ENCODE measurements at regions not wholly inside any gene's neighbourhood (a gene's known extent, or its start where the extent isn't known, plus 50 kb on each side); places are given as distances from the start of the nearest gene placed in this dataset.

GRCh38 chr18:25962919-25963318 is 127.5 kb downstream of the SS18 start:
- no peak for DNase-seq

GRCh38 chr18:25962176-25962575 is 128.2 kb downstream of the SS18 start:
- DNase-seq, result no peak

DNA sequence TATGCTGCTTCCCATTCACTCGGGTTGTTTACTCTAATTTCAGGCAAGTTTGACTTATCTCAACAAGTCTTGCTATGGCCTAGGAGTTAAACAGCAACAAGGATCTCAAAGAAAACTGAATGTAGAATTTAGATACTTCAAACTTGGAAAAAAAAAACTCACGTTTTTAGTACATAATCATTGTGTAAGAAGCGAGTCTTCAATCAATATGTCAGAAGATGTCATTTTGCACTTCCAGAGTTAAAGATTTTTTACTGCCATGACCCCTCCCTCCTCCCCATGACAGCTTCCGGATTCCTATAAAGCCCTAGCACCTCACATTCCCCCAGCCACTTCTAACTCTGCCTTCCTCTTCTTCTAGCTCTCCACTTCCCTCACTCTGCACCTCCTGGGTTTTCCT is 133.4 kb downstream of the SS18 start:
- DNase-seq, result no peak

DNA sequence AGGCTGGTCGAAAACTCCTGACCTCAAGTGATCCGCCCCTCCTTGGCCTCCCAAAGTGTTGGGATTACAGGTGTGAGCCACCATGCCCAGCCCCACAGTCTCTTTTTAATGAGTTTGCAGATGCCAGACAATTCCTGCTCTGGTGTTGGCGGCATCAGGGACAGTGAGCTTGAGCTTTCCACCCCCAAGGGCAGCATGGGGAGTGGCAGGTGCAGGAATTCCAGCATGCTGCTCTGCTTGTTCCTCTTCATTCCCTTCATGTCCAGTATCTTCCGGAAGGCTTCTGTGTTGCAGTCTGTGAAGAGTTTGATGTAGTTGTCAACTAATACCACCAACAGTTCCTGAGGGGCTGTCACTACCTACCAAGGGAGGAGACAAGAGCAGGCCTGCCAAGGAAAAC is 137.3 kb downstream of the SS18 start:
- DNase-seq, result no peak

DNA sequence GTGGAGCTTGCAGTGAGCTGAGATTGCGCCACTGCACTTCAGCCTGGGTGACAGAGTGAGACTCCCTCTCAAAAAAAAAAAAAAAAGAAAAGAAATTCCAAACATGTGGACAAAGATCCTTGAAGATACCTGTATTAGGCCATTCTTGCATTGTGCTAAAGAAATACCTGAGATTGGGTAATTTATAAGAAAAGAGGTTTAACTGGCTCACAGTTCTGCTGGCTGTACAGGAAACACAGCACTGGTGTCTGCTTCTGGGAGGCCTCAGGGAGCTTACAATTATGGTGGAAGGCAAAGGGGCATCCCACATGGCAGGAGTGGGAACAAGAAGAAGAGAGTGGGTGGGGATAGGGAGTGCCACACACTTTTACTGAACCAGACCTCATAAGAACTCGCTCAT is 140.1 kb downstream of the SS18 start:
- no peak for DNase-seq

- no peak for DNase-seq
Observed at GRCh38 chr18:25946540-25946939, 143.9 kb downstream of the SS18 start.

DNA sequence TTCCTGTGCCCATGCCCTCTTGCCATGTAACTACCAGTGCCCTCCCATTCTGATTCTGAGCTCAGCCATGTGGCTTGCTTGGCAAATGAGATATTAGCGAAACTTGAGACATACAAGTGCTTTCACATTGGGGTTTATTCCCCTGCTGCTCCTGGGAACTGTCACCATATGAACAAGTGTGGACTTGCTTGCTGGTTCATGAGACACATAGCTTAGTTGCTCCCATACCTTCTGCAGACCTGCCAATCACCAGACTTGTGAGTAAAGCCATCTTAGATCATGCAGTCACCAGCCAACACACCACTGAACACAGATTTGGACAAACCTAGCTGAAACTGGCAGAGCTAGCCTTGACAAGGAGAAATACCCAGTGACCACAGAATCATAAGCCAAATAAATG is 155.1 kb downstream of the SS18 start:
- DNase-seq, result no peak

GRCh38 chr18:25931126-25931525 is 159.3 kb downstream of the SS18 start:
- DNase-seq, result no peak

GRCh38 chr18:25929787-25930186 is 160.6 kb downstream of the SS18 start:
- no peak for DNase-seq

DNA sequence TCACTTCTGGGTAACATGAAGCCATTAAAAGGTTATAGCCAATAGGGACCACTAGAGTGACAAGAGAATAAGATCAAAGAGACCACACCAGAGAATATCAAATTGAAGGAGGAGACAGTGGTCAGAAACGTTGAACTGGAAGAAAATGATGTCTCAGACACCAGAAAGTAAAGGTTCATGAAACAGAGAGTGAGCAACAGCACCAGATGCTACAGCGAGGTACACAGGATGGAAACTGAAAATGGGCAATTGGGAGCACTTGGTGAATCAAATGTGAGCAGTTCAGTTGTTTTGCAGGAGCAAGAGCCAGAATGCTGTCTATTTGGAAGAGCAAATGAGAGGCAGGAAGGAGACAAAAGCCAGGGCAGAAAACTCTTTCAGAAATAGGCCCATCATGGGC is 162.6 kb downstream of the SS18 start:
- DNase-seq, result no peak

DNA sequence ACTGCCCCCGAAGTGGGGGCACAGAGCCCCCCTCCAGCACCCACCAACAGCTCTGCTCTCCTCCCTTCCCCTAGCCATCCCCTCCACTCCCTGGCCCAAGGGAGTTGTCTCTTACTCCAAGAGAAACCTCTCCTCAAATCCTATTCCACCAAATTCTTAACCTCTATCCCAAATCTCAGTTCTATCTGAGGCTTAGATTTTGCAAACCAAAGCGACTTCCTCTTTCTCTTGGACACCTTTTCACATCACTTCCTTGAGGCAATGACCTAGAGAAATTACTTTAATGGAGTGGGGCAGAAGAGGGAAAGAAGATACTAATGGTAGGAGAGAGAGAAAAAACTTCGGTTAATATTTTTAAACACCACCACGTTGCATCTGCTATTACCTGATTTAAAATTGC is 167.2 kb downstream of the SS18 start:
- no peak for DNase-seq

DNA sequence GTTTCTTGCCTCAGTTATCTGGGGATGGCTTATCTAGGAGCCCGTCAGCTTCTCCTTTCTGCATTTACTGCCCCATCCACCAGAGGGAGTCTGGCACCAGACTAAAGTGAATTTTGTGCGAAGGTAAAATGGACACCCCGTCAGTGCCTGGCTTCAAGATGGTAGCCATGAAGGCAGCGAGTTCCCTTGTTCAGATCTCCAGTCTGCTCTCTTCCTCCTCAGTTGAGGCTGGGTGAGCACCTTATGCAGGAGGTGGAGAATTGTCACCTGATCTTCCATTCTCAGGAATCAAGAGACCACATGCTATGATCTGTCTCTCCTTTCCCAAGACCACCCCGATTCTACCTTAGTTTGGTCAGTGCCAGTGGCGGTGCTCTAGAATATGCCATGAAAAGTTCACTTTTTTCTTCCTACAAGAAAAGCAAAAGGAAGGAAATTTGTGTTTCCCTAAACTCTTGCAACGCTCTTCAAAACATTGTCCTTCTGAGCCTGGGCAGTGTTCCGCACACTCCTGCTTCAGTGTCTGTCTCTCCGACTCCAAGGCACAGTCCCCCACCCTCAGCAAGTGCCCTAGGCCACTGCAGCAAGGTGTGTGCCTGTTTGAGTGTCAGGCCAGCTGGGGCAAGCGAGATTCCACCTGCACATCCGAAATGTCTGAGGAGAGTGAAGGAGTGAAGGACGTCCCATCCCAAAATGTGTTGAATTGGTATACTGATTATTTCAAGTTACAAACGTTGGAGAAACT is 168.6 kb downstream of the SS18 start:
- DNase-seq, result peak; percentile 33

DNA sequence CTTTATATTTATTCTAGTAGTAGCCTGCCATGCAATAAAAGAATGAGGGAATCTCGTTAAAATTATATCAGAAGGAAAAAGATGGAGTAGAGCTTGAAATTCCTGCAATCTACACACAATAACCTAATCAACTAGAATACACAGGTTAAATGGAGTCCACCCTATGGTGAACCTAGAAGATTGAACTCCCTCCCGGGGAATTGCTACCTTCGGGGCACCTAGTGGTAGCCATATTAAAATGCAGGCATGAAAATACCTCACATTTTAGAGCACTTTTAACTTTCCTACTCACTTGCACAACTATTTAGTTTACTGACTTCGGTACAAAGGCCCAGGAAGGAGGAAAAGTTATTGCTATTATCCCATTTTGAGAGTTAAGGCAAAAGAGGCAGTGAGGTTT is 174.5 kb downstream of the SS18 start:
- no peak for DNase-seq

GRCh38 chr18:25898965-25899364 is 191.4 kb downstream of the SS18 start:
- DNase-seq, result no peak

- no peak for DNase-seq
Observed at GRCh38 chr18:25896956-25897355, 193.5 kb downstream of the SS18 start.

- no peak for DNase-seq
Observed at GRCh38 chr18:25896178-25896780, 194.1 kb downstream of the SS18 start.

- DNase-seq, result no peak
Observed at GRCh38 chr18:25895518-25895917, 194.9 kb downstream of the SS18 start.

DNA sequence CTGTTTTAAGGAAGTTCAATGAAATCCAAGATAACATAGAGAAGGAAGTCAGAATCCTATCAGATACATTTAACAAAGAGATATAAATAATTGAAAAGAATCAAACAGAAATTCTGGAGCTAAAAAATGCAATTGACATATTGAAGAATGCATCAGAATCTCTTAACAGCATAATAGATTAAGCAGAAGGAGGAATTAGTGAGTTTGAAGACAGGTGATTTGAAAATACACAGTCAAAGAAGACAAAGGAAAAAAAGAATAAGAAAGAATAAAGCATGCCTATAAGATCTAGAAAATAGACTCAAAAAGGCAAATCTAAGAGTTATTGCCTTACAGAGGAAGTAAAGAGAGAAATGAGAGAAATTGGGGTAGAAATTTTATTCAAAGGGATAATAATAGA is 204.1 kb downstream of the SS18 start:
- DNase-seq, result no peak

DNA sequence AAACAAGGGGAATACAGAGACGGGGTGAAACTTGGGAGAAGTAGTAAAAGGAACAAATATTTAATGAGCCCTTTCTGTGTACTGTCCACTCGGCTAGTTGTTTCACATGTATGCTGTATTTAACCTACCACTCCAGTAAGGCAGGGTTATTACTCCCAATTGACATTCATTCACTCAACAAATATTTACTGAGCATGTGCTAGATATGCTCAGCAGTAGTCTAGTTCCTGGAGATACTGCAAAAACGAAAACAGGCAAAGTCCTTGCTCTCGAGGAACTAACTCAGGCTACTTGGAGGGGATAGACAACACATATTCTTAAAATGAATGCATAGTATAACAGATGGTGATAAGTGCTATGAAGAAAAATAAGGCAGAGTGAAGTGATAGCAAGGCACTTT is 207.3 kb downstream of the SS18 start:
- no peak for DNase-seq

- DNase-seq, result no peak
Observed at GRCh38 chr18:25881149-25881548, 209.3 kb downstream of the SS18 start.

DNA sequence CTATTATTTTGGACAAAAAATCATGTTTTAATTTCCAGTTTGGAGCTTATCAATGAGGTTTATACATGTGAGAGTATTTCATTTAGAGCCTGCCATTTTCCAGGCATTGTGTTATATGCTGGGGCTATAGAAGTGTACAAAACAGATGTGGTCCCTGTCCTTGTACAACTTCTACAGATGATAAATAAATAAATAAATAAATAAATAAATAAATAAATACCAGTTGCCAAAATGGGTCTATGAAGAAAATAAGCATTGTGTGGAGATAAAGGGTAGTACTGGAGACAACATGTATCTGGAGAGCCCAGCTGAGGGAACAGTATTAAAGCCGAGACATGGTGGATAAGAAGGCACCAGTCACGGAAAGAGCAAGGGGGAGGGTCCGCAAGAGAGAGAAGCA is 210.0 kb downstream of the SS18 start:
- no peak for DNase-seq

- DNase-seq, result no peak
Observed at GRCh38 chr18:25876330-25876948, 214.0 kb downstream of the SS18 start.

DNA sequence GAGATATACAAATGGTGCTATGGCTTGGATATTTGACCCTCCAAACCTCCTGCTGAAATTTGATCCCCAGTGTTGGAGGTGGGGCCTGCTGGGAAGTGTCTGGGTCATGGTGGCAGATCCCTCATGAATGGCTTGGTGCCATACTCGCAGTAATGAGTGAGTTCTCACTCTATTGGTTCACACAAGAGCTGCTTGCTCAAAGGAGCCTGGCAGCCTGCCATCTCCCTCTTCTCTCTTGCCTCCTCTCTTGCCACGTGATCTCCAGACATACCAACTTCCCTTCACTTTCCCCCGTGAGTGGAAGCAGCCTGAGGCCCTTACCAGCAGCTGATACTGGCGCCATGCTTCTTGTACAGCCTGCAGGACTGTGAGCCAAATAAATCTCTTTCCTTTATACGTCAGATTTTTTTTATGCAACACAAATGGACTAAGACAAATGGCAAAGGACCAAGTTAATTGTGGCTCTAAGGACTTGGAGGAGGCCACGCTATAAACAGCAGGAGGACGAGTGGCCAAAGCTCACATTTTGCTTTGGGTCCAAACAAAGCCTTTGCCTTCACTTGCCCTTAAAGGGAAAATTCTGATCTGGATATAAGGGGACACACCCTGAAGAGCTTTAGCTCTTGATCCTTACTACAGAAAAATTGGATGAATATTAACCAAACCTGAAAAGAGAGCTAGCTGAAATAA is 214.7 kb downstream of the SS18 start:
- DNase-seq, result no peak

DNA sequence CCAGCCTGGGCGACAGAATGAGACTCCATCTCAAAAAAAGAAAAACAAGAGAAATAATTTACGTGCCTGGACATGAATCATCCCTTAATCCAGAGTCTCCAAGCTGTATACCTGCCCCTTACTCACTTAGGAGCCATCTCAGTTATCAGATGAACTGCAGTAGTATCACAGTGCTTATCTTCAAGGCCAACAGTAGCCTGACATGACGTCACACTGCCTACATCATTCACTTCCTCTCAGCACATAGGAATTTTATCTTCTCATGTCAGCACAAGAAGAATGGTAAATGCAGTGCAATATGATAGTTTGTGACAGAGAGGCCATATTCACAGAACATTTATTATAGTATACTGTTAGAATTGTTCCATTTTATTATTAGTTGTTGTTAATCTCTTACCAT is 216.6 kb downstream of the SS18 start:
- no peak for DNase-seq
